Lung (tissue), 11 donors: ENCODE measurements at regions not wholly inside any gene's neighbourhood (a gene's known extent, or its start where the extent isn't known, plus 50 kb on each side); places are given as distances from the start of the nearest gene placed in this dataset.

ENCODE experiments used
- ATAC-seq: fragments of 200-7000 bp; cut with Tn5 transposase; one replicate; pipeline ENCODE4 v1.9.1; 2020; ENCODE audit warnings: moderate number of reproducible peaks; ENCODE audit not compliant: insufficient read depth, low FRiP score
- DNase-seq, 3 donors: peaks; one replicate each; pipeline ENCODE4 v3.0.0-alpha.2; 2013 to 2017
- H3K27ac ChIP-seq, 2 donors: one replicate each; pipeline ENCODE4 v1.5.1; 2013; ENCODE audit warnings: mild to moderate bottlenecking in 2 of 2, moderate library complexity in 2 of 2, control low read depth in 1 of 2, inconsistent platforms in 1 of 2, low read depth in 1 of 2, low read length in 1 of 2
- H3K27me3 ChIP-seq, 3 donors: one replicate each; pipeline ENCODE4 v1.5.1; 2013; ENCODE audit warnings: low read length in 2 of 3; ENCODE audit not compliant: control insufficient read depth in 3 of 3, insufficient read depth in 3 of 3
- H3K36me3 ChIP-seq, 4 donors: one replicate each; pipeline ENCODE4 v1.5.1; 2013; ENCODE audit warnings: low read length in 4 of 4, mild to moderate bottlenecking in 1 of 4, moderate library complexity in 1 of 4; ENCODE audit not compliant: control insufficient read depth in 4 of 4, insufficient read depth in 4 of 4
- H3K4me1 ChIP-seq, 5 donors: one replicate each; pipeline ENCODE4 v1.5.1; 2013; ENCODE audit warnings: low read length in 5 of 5, mild to moderate bottlenecking in 2 of 5, moderate library complexity in 1 of 5; ENCODE audit not compliant: control insufficient read depth in 5 of 5, insufficient read depth in 5 of 5
- H3K4me3 ChIP-seq: one replicate; pipeline ENCODE4 v1.5.1; 2013; ENCODE audit warnings: mild to moderate bottlenecking, control low read depth, moderate library complexity
- H3K9ac ChIP-seq, 2 donors: one replicate each; pipeline ENCODE4 v1.5.1; 2013; ENCODE audit warnings: low read length in 2 of 2, control low read depth in 1 of 2; ENCODE audit not compliant: insufficient read depth in 1 of 2
- H3K9me3 ChIP-seq, 4 donors: one replicate each; pipeline ENCODE4 v1.5.1; 2013; ENCODE audit warnings: low read length in 3 of 4, mild to moderate bottlenecking in 1 of 4, moderate library complexity in 1 of 4; ENCODE audit not compliant: control insufficient read depth in 4 of 4, insufficient read depth in 3 of 4
- CTCF ChIP-seq: IDR thresholded peaks from 2 replicates; pipeline ENCODE4 v1.5.1; 2012; ENCODE audit warnings: mild to moderate bottlenecking; ENCODE audit errors: control extremely low read depth, extremely low read depth
- WGBS, 2 donors: extraction: QIAGEN DNeasy Blood & Tissue Kit; methylation state at CpG; one replicate each; pipeline ENCODE4 v1.1.7; 2013; 5-methylcytosine and 5-hydroxymethylcytosine counted together
- donor health status: control.
- donor health status: control.
- donor health status: Bipolar disorder and iron deficiency.
- donor health status: healthy.
- donor health status: DM: yes; HTN: yes; CAD: no.

DNA sequence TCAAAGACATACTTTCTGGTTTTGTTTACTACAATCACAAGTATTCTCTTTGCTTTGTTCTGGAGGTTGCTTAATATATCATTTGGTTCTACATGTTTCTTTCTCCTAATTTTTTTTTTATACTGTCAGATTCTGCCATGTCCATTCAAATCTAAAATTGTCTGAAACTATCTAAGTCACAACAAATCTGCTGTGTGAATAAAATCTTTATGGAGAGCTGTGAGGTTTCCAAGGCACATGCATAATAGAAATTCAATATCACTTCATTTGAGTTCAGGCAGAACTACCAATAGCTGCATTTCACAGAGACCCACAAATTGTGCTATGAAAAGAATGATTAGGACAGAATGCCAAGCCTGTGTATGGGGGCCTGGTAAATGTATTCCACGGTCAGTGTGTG is 346.9 kb upstream of the ARRDC3 start:
- no peak overlapping the region for H3K27ac ChIP-seq
- DNase-seq (no peak), ATAC-seq (no peak)
- H3K4me3 ChIP-seq: no peak overlapping the region
- no peaks in the 10 kb centered on the region for H3K9me3 ChIP-seq
- no peak for TF ChIP-seq CTCF
- no peaks in the 10 kb centered on the region for H3K27me3 ChIP-seq
- no peaks in the 10 kb centered on the region for H3K36me3 ChIP-seq
- 79 to 87% methylated on average over 1 of the region's 1 CpG for WGBS, 2 donors
- no peaks in the 10 kb centered on the region for H3K4me1 ChIP-seq
- H3K9ac ChIP-seq: no peak overlapping the region

- WGBS, 2 donors: 31 to 38% methylated on average over 1 of the region's 1 CpG
- Histone ChIP-seq H3K36me3 (no peaks in the 10 kb centered on the region), H3K9ac (no peak overlapping the region), H3K4me3 (no peak overlapping the region), H3K4me1 (no peaks in the 10 kb centered on the region), H3K9me3 (no peaks in the 10 kb centered on the region), H3K27me3 (no peaks in the 10 kb centered on the region), H3K27ac (no peak overlapping the region)
- ATAC-seq: no peak
- no peak for DNase-seq
- TF ChIP-seq CTCF: no peak
These were observed 344.3 kb upstream of the ARRDC3 start for GRCh38 chr5:91727463-91727862.

DNA sequence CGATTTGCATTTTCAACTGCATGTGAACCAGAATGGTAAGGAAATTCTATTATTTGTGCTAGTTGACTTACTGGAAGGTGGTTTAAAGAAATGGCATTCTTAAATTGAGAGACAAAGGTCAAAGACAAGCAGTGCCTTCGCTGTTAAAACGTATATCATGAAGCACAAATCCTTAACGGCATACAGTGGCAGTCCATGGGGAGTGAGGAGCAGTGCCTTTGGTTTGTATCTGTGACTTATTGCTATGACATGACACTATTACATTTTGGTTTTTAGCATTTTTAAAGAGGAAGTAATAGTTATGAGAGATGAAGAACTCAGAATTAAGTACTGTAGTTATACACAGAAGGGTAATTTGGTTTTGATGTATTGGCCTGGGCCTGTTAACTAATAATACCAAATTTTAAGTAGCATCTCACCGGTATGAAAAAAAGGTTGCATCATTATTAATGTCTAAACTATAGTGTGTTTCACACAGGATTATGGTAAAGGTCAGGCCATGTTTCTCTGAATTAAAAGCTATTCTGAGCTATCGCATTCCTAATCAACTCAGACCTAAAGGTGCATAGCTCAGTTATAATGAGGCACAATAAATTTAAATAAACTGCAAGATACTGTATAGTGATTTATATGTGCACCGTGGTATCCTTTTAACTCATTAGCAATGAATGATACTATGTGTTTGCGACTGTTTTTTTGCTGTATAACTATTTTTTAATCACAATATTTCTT is 339.8 kb upstream of the ARRDC3 start:
- Histone ChIP-seq H3K9ac (no peak overlapping the region), H3K4me3 (no peak overlapping the region), H3K4me1 (no peaks in the 10 kb centered on the region), H3K36me3 (no peaks in the 10 kb centered on the region), H3K27me3 (no peaks in the 10 kb centered on the region), H3K27ac (no peak overlapping the region), H3K9me3 (no peaks in the 10 kb centered on the region)
- 87 to 93% methylated on average over 8 of the region's 8 CpGs for WGBS, 2 donors
- no peak for DNase-seq
- no peak for ATAC-seq
- TF ChIP-seq CTCF: no peak

DNA sequence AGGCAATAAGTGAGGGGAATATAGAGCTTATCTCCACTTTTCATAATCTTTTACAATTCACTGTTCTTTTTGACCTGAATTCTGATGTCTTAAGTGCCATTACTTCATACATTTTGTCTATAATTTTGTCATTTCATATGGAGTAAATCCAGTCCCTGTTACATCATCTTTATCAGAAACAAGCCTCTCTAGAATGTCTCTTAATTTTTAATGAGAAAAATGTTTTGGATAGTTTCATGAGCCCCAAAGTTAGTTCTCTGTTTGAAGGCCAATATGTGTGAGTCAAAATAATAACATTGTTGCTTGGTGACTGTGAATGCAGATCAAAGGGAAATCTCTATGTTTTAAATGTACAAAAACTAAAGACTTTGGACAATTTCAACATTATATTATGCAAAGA is 329.6 kb upstream of the ARRDC3 start:
- Histone ChIP-seq H3K4me1 (no peaks in the 10 kb centered on the region), H3K9ac (no peak overlapping the region), H3K27ac (no peak overlapping the region), H3K9me3 (peaks cover 0 to 2% (median 0%) of the 10 kb centered on the region in 4 donors), H3K27me3 (no peaks in the 10 kb centered on the region), H3K4me3 (no peak overlapping the region), H3K36me3 (no peaks in the 10 kb centered on the region)
- no peak for TF ChIP-seq CTCF
- DNase-seq (peak in 2 of 3 donors; percentile 11 to 19), ATAC-seq (no peak)
